HG03520 (cell line): ENCODE measurements at regions not wholly inside any gene's neighbourhood (a gene's known extent, or its start where the extent isn't known, plus 50 kb on each side); places are given as distances from the start of the nearest gene placed in this dataset.

Source experiments
- ATAC-seq: cut with Tn5 transposase; IDR thresholded peaks from one replicate; pipeline ENCODE4 v1.9.1; 2021; ENCODE audit warnings: mild to moderate bottlenecking, moderate library complexity; ENCODE audit not compliant: unreplicated experiment

DNA sequence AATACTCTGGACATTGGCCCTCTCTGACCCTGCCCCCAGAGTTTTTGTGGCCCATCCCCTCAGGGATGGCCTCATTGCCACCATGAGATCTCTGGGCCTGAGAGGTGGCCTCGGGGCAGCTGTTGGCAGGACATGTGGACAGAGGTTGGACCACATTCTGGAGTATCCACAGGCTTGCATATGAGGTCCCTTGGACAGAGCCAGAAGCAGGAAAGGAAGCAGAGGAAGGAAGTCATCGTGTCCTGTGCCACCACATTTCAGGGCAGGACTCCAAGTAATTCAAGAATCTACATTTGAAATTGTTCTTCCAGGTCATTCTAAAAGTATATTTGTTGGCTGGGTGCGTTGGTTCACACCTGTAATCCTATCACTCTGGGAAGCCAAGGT lies 95.9 kb upstream of the PPP2R5A start:
- ATAC-seq, result no peak

DNA sequence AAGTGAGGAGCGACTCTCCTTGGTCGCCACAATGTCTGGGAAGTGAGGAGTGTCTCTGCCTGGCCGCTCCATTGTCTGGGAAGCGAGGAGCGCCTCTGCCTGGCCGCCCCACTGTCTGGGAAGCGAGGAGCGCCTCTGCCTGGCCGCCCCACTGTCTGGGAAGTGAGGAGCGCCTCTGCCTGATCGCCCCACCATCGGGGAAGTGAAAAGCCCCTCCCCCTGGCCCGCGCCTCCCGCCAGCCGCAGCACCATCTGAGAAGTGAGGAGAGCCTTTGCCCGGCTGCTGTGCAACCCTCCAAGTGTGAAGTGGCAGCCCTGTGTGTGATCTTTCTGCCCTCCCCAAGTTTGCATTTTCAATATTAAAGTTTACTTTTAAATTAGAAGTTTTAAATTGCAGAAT lies 95.0 kb upstream of the PPP2R5A start:
- ATAC-seq, result no peak

GRCh38 chr1:212192261-212192998 lies 92.8 kb upstream of the PPP2R5A start:
- no peak for ATAC-seq

- no peak for ATAC-seq
These were observed 88.9 kb upstream of the PPP2R5A start for GRCh38 chr1:212196355-212196754.

- no peak for ATAC-seq
These were observed 83.7 kb upstream of the PPP2R5A start for GRCh38 chr1:212201461-212201860.

- no peak for ATAC-seq
These were observed 81.6 kb upstream of the PPP2R5A start for GRCh38 chr1:212203630-212204029.

DNA sequence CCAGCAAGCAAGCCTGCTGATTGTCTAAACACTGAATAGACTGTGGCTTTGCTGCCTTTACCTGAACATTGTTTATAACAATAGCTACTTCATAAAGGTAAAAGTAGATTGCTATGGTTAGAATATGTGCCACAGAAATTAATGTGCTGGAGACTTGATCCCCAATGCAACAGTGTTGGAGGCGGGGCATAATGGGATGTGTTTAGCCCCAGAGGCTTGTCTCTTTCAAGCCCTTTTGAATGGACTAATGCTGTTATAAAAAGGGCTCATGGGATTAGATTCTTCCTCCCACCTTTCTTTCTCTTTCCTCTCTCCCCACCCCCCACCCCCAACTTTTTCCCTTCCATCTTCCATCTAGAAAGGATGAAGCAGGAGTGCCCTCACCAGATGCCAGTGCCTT lies 80.2 kb upstream of the PPP2R5A start:
- ATAC-seq, result no peak

- no peak for ATAC-seq
These were observed 79.4 kb upstream of the PPP2R5A start for GRCh38 chr1:212205843-212206242.

- no peak for ATAC-seq
These were observed 78.1 kb upstream of the PPP2R5A start for GRCh38 chr1:212207118-212207517.

DNA sequence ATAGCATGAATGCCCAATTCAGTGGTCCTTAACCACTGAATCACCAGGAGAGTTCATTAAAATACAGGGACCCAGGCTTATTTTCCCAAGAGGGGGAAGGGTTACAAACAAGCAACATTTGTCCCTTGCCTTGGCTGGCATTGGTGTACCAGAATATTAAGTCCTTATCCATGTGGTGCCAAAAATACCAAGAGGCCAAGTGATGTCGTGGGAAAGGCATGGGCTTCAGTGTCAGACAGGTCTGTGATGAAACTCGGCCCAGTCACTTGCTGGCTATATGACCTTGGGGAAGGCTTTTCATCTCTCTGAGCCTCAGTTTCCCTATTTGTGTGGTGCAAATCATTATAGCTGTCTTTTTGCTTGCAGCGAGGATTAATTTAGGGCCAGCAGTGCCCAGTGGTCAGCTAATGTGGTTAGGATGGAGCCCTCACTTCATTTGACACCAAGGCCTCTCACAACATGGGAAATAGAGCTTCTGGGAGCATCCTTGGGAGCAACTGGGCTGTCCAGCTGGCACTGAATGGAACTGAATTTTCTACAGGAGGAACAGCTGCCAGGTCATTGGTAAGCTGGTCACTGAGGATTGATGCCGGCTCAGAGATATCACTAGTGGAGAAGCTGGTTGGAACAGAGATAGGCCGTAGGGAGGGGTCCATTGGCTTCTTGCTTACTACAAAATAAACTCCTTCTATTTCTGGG lies 77.2 kb upstream of the PPP2R5A start:
- no peak for ATAC-seq

DNA sequence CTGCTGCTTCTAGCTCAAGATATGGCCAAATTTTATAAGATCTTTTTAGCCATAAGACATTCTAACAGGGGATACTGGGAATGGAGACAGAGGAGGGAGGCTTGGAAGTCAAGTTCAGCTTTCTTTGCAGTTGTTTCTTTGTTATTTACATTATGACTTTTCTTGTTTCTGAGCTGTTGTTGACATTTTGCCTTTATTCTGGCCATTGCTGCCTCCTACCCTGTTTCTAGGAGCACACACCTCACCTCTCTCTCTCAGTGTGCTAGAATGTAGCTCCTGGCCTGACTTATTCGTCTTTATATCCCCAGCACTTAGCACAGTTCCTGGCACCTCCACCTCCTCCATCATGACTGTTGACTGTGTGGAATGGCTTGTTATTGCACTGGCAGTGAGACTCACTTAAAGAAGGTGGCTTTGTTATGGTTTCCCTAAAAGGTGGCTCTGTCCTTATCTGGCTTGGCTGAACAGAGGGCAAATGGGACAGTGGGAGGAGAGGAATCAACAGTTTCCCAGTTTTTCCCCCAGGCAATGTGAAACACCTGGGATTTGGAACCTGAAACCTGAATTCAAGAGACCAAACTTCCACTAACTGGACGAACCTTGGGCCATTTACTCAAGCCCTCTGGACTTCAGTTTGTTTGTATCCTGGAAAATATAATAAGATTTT lies 76.1 kb upstream of the PPP2R5A start:
- no peak for ATAC-seq

GRCh38 chr1:212211371-212211770 lies 73.8 kb upstream of the PPP2R5A start:
- ATAC-seq, result no peak

GRCh38 chr1:212212343-212212742 lies 72.9 kb upstream of the PPP2R5A start:
- ATAC-seq, result no peak

GRCh38 chr1:212212906-212213305 lies 72.3 kb upstream of the PPP2R5A start:
- no peak for ATAC-seq

DNA sequence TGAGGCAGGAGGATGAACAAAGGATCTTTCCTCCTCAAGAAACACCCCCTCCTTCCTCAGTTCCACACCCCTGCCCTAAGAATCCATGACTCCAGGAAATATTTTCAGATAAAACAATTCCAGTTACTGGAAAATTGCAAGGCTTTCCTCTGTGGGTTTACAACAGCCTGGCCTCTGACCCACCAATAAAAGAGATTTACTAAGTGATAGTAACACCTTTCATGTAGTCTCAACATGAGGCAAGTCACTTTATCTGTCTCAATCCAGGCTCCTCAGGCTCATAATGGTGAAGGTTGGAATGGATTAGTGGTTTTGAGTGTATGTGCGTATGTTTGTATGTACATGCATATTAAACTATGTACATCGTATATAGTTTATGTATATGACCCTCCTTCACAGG lies 71.4 kb upstream of the PPP2R5A start:
- no peak for ATAC-seq

GRCh38 chr1:212214325-212214724 lies 70.9 kb upstream of the PPP2R5A start:
- ATAC-seq, result no peak

DNA sequence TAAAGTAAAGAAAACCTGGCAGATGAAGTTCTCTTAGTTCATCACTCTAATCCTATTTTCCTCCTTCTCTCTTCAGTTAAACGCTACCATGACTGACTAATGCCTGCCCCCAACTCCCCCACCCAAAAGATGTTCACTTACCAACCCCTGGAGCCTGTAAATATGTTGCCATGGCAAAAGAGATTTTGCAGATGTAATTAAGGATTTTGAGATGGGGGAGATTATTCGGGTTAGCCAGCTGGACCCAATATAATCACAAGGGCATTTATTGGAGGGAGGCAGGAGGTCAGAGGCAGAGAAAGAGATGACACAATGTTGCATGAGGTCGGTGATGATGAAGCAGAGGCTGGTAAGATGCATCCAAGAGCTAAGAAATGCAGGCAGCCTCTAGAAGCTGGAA lies 69.3 kb upstream of the PPP2R5A start:
- ATAC-seq, result no peak

GRCh38 chr1:212217633-212218032 lies 67.6 kb upstream of the PPP2R5A start:
- no peak for ATAC-seq

DNA sequence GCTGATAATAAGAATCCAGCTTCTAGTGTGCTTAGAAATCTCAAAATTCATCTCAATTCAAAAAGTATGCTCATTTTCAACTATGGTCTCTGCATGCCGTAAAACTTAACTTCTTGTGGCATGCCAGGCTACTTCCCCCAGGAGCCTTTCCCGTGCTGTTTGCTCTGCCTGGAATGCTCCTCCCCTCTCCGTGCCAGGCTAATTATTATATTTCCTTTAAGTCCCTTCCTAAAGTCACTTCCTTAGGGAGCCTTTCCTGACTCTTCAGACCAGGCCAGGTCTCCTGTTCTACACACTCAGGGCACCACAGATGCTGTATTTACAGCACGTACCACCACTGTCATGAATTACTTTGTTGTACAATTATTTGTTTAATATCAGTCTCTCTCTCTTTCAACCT lies 67.1 kb upstream of the PPP2R5A start:
- ATAC-seq, result no peak

GRCh38 chr1:212218911-212219310 lies 66.3 kb upstream of the PPP2R5A start:
- peak; percentile 88 for ATAC-seq

DNA sequence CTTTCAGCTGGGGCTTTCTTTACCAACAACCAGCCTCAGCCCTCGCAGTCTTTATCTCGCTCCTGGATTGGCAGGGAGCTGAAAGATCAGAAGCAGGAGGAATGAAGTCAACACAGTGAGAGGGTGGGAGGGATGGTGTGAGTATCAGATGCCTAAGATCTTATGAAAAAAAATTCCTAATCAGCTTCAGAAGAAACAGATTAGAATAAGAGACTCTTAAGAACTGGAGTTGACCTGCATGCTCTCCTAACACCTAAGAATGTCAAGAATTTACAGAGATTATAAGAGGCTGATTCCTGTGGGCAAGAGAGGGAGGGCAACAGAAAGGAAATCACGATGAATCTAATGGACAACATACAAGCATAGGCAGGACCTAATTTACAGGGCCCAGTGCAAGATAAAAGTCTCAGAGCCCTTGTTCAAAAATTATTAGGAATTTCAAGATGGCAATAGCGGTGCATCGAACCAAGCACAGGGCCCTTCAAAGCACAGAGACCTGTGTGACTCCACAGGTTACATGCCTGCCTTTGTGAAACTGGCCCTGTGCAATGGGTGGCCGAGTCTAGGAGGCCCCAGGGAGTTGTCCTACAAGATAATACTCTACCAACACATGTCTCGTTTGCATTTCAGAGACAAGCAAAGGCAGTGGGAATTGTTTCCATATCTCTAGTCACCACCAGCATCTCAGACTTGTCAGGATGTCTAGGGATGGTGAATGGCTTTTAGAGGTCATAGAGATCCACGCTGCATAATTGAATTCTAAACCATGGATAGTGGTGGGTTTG lies 65.3 kb upstream of the PPP2R5A start:
- ATAC-seq, result no peak
